HL-60 (cell line): ENCODE measurements at regions not wholly inside any gene's neighbourhood (a gene's known extent, or its start where the extent isn't known, plus 50 kb on each side); places are given as distances from the start of the nearest gene placed in this dataset.

Source experiments
- DNase-seq, 2 experiments: peaks; one replicate each; pipeline ENCODE4 v3.0.0-alpha.2; 2010 to 2020; ENCODE audit warnings: low read depth in 1 of 2, low spot score in 1 of 2
- H3K27ac ChIP-seq: fragments of 250-450 bp; sonication (Bioruptor Pico); replicated peaks from 2 replicates; pipeline ENCODE4 v1.5.1; 2020; ENCODE audit warnings: mild to moderate bottlenecking, moderate library complexity
- H3K27me3 ChIP-seq: fragments of 250-450 bp; sonication (Bioruptor Pico); 2 replicates; pipeline ENCODE4 v1.5.1; 2021; ENCODE audit warnings: mild to moderate bottlenecking, moderate library complexity; ENCODE audit not compliant: insufficient read depth, poor library complexity, severe bottlenecking
- H3K4me3 ChIP-seq: replicated peaks from 2 replicates; pipeline ENCODE4 v1.5.1; 2011; ENCODE audit warnings: mild to moderate bottlenecking, control low read depth, low read length; ENCODE audit not compliant: insufficient read depth
- GABPA ChIP-seq: IDR thresholded peaks from 2 replicates; pipeline ENCODE4 v1.6.1; 2012; ENCODE audit warnings: low read depth
- POLR2AphosphoS5 ChIP-seq: IDR thresholded peaks from 2 replicates; pipeline ENCODE4 v1.6.1; 2012; ENCODE audit warnings: low read depth
- SPI1 ChIP-seq: IDR thresholded peaks from 2 replicates; pipeline ENCODE4 v1.6.1; 2012; ENCODE audit warnings: low read depth, mild to moderate bottlenecking, borderline replicate concordance
- TF ChIP-seq, protein P1 (sequence below): IDR thresholded peaks from 2 replicates; pipeline ENCODE4 v1.6.1; 2012; ENCODE audit warnings: low read depth; ENCODE audit not compliant: insufficient replicate concordance
- TF ChIP-seq, protein P2 (sequence below): IDR thresholded peaks from one replicate; pipeline ENCODE4 v1.5.1; 2011; ENCODE audit warnings: low read length, control low read depth, inconsistent platforms; ENCODE audit not compliant: insufficient read depth

DNA sequence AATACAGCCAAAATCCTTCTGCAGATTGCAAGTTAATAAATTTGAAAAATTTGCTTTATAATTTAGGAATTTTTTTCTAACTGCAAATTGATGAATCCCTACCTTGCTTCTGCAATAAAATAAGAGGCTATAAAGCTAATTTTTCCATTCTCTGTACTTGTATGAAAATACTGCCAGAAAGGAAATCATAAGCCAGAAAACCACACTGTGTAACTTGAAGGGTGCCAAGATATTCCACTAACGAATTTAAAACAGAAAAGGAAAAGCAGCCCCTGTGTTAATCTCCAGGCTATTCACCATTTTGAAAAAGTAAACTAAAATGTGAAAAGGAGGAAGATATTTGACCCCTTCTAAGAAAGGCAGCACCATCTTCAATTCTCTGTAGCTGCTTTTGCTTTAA, 557.9 kb upstream of the ZNF385D start:
- Histone ChIP-seq H3K27me3 (no peaks in the 10 kb centered on the region), H3K4me3 (no peak overlapping the region), H3K27ac (no peak overlapping the region)
- TF ChIP-seq SPI1 = no peak
- TF ChIP-seq, protein P1, sequence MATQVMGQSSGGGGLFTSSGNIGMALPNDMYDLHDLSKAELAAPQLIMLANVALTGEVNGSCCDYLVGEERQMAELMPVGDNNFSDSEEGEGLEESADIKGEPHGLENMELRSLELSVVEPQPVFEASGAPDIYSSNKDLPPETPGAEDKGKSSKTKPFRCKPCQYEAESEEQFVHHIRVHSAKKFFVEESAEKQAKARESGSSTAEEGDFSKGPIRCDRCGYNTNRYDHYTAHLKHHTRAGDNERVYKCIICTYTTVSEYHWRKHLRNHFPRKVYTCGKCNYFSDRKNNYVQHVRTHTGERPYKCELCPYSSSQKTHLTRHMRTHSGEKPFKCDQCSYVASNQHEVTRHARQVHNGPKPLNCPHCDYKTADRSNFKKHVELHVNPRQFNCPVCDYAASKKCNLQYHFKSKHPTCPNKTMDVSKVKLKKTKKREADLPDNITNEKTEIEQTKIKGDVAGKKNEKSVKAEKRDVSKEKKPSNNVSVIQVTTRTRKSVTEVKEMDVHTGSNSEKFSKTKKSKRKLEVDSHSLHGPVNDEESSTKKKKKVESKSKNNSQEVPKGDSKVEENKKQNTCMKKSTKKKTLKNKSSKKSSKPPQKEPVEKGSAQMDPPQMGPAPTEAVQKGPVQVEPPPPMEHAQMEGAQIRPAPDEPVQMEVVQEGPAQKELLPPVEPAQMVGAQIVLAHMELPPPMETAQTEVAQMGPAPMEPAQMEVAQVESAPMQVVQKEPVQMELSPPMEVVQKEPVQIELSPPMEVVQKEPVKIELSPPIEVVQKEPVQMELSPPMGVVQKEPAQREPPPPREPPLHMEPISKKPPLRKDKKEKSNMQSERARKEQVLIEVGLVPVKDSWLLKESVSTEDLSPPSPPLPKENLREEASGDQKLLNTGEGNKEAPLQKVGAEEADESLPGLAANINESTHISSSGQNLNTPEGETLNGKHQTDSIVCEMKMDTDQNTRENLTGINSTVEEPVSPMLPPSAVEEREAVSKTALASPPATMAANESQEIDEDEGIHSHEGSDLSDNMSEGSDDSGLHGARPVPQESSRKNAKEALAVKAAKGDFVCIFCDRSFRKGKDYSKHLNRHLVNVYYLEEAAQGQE = no peak
- no peak for TF ChIP-seq POLR2AphosphoS5
- TF ChIP-seq, protein P2, sequence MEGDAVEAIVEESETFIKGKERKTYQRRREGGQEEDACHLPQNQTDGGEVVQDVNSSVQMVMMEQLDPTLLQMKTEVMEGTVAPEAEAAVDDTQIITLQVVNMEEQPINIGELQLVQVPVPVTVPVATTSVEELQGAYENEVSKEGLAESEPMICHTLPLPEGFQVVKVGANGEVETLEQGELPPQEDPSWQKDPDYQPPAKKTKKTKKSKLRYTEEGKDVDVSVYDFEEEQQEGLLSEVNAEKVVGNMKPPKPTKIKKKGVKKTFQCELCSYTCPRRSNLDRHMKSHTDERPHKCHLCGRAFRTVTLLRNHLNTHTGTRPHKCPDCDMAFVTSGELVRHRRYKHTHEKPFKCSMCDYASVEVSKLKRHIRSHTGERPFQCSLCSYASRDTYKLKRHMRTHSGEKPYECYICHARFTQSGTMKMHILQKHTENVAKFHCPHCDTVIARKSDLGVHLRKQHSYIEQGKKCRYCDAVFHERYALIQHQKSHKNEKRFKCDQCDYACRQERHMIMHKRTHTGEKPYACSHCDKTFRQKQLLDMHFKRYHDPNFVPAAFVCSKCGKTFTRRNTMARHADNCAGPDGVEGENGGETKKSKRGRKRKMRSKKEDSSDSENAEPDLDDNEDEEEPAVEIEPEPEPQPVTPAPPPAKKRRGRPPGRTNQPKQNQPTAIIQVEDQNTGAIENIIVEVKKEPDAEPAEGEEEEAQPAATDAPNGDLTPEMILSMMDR = no peak
- TF ChIP-seq GABPA = no peak
- no peak for DNase-seq

DNA sequence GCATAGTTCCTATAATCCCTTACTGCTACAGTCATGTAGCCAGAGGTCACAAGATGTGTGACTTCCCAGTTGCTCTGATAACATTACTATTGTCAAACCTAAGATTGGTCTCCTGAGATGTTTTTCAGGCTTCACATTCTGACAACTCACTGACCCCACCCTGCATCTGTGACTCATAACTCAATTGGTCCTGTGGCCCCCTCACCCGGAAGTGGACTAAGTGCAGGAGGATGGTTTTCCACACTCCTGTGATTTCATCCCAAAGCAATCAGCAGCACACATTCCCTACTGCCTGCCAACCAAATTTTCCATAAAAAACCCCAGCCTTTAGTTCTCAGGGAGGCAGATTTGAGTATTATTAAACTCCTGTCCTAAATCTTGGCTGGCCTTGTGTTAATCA, 564.9 kb upstream of the ZNF385D start:
- TF ChIP-seq GABPA = no peak
- TF ChIP-seq, protein P2 = no peak
- no peak for TF ChIP-seq POLR2AphosphoS5
- TF ChIP-seq SPI1 = no peak
- TF ChIP-seq, protein P1 = no peak
- DNase-seq = no peak

DNA sequence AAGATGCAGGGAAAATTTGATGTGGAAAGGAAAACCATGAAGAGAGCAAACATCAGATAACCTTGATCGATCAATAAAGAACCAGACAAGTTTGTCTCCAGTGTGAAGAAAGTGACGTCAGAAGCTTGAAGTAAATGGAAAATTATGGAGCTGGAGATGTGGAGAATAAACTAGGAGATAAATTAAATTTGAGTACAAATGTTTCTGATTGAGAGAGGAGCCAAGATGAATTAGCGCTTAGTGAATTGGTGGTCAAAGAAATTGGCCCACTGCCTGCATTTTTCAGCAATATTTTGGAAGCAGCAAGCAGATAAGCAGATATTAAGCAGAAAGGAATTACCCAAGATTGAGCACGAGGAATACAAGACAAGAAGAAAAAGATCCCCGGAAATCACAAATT, 567.3 kb upstream of the ZNF385D start:
- no peak for DNase-seq
- Histone ChIP-seq H3K4me3 (no peak overlapping the region), H3K27me3 (no peaks in the 10 kb centered on the region), H3K27ac (no peak overlapping the region)
- TF ChIP-seq POLR2AphosphoS5 = no peak
- TF ChIP-seq, protein P2 = no peak
- TF ChIP-seq SPI1 = no peak
- TF ChIP-seq, protein P1 = no peak
- no peak for TF ChIP-seq GABPA

More for the DNA sequence above, 564.9 kb upstream of the ZNF385D start:
- no peak overlapping the region for H3K27ac ChIP-seq
- H3K4me3 ChIP-seq = no peak overlapping the region
- no peaks in the 10 kb centered on the region for H3K27me3 ChIP-seq
